ENCODE measurements at regions not wholly inside any gene's neighbourhood (a gene's known extent, or its start where the extent isn't known, plus 50 kb on each side); places are given as distances from the start of the nearest gene placed in this dataset.

DNA sequence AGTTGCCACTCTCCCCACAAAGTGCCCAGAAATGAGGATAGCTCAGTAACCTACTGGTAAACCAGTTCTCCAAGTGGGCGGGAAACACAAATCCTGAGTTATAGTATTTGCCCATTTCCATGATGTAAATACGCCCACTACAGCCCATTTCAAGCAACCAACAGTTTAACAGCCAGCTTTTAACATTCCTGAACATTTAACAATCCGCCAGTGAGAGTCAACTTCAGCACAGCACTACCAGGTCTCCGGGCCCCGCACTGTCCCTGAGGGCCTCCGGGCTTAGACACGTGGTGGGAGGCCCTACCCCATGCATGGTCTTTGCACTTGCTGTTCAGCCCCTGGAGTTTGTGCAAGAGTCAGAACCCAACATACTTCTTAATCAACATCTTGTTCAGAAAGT is 132.0 kb upstream of the CTTNBP2NL start:
- no peak for DNase-seq (ENCODE audit: low read depth)

DNA sequence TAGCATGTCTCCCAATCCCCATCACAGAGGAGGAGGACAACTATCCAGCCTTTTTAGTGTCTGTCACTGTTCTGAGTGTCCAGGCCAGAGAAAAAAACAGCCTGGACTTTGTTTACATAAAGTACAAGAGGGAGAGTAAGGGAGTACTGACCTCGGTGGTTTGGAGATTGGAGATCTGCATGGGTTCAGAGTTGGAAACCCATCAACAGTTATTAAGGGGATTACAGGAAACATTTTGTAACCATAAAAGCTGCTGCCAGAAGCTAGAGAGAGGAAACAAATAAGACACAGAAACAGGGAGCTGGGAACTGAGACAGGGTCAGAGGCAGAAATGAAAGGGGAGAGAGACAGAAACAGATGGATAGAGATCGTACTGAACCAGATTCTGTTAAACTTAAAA is 131.5 kb upstream of the CTTNBP2NL start:
- DNase-seq (ENCODE audit: low read depth): no peak

- DNase-seq (ENCODE audit: low read depth): no peak
These were observed 130.1 kb upstream of the CTTNBP2NL start for GRCh38 chr1:112265931-112266330.

DNA sequence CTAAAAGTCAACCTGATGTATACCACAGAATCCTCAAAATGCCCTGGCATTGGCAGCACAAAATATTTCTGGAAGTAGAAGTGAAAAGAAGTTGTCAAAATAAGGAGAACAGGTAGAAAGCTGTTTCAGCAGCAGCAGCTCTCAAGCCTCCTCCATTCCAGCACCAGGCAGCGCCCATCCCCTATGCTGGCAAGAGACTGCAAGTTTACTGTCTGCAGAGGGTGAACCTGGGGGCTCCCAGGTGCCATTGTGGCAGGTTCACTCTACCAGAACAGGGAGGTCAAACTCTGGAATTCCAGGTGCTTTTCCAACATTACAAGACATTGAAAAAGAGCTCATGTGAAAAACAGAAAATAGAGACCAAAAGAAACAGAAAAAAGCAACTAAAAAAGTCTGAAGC is 128.8 kb upstream of the CTTNBP2NL start:
- no peak for DNase-seq (ENCODE audit: low read depth)

DNA sequence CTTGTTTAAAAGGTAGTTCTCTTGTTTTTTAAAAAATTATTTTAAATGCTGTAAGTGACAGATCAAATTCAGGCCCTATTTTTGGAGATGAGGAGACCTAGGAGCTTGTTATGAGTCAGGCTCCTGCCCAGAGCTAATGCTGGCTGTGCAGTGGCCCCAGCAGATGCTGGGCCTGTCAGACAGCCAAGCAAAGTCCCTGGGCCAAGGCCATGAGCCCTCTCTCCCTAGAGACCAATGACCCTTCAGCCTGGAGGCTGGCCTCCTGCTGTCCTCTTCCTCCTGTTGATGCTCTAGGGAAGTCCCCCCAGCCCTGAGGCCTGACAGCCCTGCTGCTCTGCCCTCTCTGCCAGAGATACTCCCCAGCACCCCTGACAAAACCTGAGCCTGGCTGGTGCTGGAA is 128.1 kb upstream of the CTTNBP2NL start:
- no peak for DNase-seq (ENCODE audit: low read depth)

- DNase-seq (ENCODE audit: low read depth): no peak
These were observed 127.6 kb upstream of the CTTNBP2NL start for GRCh38 chr1:112268408-112268807.

DNA sequence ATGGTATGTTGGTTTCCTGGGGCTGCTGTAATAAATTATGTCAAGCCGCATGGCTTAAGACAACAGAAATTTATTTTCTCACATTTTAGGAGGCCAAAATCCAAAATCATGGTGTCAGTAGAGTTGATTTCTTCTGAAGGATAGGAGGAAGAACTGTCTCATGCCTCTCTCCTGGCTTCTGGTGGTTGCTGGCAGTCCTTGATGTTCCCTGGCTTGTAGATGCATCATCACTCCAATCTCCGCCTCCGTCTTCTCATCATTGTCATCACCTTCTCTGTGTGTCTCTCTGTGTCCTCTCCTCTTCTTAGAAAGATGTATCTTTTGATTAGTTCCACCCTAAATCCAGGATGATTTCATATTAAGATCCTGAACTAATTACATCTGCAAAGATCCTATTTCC is 124.7 kb upstream of the CTTNBP2NL start:
- no peak for DNase-seq (ENCODE audit: low read depth)

DNA sequence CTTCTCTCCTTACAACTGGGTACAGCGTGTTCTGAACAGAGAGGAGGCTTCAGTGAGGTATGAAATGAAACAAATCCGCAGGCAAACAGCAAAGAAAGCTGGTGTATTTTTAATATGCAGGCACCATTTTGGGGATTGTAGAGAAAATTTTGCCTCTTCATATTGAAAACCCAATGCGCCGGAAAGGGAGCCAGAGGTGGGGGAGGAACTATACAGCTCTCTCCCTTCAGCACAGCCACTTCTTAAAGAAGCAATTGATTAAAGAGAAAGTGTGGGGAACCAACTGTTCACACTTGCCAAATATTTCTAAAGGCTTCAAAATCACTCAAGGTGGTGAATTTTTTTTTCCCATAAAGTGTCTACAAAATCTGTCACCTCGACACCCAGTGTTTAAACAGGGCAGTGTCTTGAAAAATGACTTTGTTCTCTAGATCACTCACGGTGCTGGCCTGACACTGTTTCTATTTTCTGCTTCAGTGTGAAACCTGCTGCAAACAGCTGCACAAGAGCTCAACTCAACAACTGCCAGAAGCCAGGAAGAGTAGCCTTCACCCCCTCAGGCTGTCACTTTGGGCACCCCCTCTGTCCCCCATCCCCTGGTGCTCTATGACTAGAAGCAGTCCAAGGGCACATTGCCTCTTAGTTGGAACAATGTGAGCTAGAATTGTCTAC is 123.8 kb upstream of the CTTNBP2NL start:
- no peak for DNase-seq (ENCODE audit: low read depth)

GRCh38 chr1:112284796-112285195 is 111.2 kb upstream of the CTTNBP2NL start:
- DNase-seq (ENCODE audit: low read depth): no peak

GRCh38 chr1:112285316-112285715 is 110.7 kb upstream of the CTTNBP2NL start:
- DNase-seq (ENCODE audit: low read depth): no peak

- no peak for DNase-seq (ENCODE audit: low read depth)
These were observed 110.3 kb upstream of the CTTNBP2NL start for GRCh38 chr1:112285746-112286145.

DNA sequence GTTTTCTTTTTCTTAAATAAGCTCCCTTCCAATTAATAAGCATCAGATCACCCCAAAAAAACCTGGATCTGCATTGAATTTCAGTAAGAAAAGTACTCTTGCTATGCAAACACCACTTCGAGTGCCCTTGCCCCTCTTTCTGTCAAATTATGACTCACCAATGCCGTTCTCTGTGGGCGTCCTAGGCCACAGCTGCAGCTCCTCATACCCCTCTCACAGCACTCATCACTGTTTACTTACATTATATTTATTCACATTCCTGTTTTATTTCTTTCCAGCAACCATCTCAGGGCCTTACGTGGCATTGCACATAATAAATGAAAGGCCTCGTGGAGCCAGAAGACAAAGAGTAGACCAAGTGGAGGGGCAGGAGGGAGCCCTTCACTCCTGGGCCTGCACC is 99.1 kb upstream of the CTTNBP2NL start:
- no peak for DNase-seq (ENCODE audit: low read depth)

DNA sequence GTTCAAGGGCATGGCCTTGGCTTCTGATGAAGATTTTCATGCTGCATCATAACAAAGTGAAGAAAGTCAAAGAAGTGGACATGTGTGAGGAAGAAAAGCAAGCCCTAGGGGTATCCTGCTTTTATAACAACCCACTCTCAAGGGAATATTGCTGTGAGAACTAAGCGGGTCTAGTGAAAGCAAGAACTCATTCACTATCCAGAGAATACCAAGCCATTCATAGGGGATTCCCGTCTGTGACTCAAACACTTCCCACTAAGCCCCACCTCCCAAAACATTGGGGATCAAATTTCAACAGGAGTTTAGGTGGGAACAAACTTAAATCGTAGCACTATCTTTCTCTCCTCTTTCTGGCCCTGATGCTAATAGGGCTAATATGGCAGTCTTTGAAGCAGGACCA is 98.5 kb upstream of the CTTNBP2NL start:
- DNase-seq (ENCODE audit: low read depth): no peak

- peak; percentile 19 for DNase-seq (ENCODE audit: low read depth)
These were observed 97.5 kb upstream of the CTTNBP2NL start for GRCh38 chr1:112298558-112298957.

GRCh38 chr1:112304126-112304525 is 91.9 kb upstream of the CTTNBP2NL start:
- DNase-seq (ENCODE audit: low read depth): no peak

DNA sequence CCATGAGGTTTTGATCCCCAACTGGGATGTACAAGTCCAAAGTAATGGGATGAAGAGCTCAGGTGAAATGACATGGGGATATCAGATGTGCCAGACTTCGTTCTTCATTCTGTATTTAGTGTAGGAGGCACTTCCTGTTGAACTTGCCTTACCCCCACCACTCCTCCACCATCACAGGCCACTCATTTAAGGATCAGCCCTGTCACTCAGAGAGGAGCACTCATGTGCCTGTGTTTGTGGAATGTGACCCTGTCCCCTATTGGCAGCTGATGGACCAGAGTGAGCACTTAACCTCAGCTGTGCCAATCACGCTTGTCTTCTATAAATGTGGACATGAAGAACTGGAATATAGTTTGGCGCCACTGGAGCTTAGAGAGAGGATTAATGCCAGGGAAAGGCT is 91.4 kb upstream of the CTTNBP2NL start:
- no peak for DNase-seq (ENCODE audit: low read depth)

DNA sequence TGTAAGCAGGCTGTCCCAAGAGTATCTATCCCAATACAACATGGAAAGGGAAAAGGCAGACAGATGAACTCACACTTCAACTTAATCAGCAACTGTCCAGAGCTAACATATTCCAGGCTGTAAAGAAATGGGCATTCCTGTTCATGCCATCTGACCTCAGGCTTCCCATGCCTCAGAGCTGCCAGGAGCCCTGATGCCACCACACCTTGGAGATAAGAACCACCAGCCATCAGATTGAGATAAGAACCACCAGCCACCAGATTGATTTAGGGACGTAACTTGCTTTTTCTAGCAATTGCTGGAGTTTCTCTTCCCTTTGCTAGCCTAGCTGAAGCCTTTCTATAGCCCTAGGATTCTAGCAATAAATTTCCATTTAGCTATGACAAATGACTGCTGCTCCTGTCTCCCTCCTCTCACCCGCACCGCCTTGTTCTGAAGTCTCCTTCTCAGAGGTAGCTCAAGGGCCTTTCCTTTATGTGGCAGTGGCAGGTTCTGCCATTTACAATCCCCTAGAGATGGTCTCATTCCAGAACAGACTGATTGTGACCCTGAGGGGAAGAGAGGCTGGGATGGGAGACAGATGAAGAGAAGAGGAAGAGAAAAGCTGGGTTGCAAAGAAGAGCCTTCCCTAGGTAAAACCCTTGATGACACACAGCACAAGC is 88.0 kb upstream of the CTTNBP2NL start:
- DNase-seq (ENCODE audit: low read depth): no peak

GRCh38 chr1:112308716-112309115 is 87.3 kb upstream of the CTTNBP2NL start:
- DNase-seq (ENCODE audit: low read depth): no peak

- DNase-seq (ENCODE audit: low read depth): no peak
These were observed 86.5 kb upstream of the CTTNBP2NL start for GRCh38 chr1:112309499-112309898.

DNA sequence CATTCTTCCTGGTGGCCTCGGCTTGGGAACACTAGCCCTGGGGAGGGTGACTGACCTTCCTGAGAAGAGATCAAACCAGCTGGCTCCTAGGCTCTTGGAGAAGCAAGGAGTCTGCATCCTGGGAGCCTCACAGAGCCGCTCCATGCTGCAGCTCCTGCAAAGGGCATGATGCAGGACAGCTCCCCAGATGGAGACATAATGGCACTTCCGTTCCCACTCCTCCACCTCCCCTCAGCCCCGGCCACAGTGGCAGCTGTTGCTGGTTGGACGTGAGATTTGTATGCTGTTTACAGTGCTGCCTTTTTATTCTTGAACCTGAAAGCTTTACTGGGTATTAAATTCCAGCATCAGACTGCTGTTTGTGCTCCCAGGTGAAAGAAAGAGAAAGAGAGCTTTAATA is 83.7 kb upstream of the CTTNBP2NL start:
- no peak for DNase-seq (ENCODE audit: low read depth)

GRCh38 chr1:112312879-112313278 is 83.1 kb upstream of the CTTNBP2NL start:
- no peak for DNase-seq (ENCODE audit: low read depth)

GRCh38 chr1:112316254-112316913 is 79.6 kb upstream of the CTTNBP2NL start:
- no peak for DNase-seq (ENCODE audit: low read depth)

GRCh38 chr1:112317140-112317539 is 78.9 kb upstream of the CTTNBP2NL start:
- no peak for DNase-seq (ENCODE audit: low read depth)
